Psoas muscle (tissue), 7 donors: ENCODE measurements at regions not wholly inside any gene's neighbourhood (a gene's known extent, or its start where the extent isn't known, plus 50 kb on each side); places are given as distances from the start of the nearest gene placed in this dataset.
A peak's percentile ranks its signal among the peaks of the same experiment; 100 is the strongest.

ENCODE experiments used
- ATAC-seq, 4 donors: fragments of 200-7000 bp; cut with Tn5 transposase; one replicate each; pipeline ENCODE4 v1.9.1; 2020; ENCODE audit warnings: moderate library complexity in 3 of 4, mild to moderate bottlenecking in 2 of 4
- DNase-seq, 2 donors: peaks; one replicate each; pipeline ENCODE4 v3.0.0-alpha.2; 2020
- H3K27ac ChIP-seq: fragments of 200-600 bp; one replicate; pipeline ENCODE4 v1.8.0; 2022
- H3K27me3 ChIP-seq, 3 donors: fragments of 200-600 bp in 1 of 3; one replicate each; pipeline versions ENCODE4 v1.6.1 to v1.8.0; 2013 to 2022; ENCODE audit warnings: low read length in 2 of 3, mild to moderate bottlenecking in 2 of 3, moderate library complexity in 1 of 3; ENCODE audit not compliant: insufficient read depth in 3 of 3
- H3K36me3 ChIP-seq, 2 donors: fragments of 200-600 bp in 1 of 2; one replicate each; pipeline versions ENCODE4 v1.6.1 to v1.8.0; 2013 to 2022; ENCODE audit warnings: low read depth in 1 of 2, mild to moderate bottlenecking in 1 of 2, moderate library complexity in 1 of 2; ENCODE audit not compliant: insufficient read depth in 1 of 2
- H3K4me1 ChIP-seq: fragments of 200-600 bp; one replicate; pipeline ENCODE4 v1.8.0; 2022
- H3K4me3 ChIP-seq: fragments of 200-600 bp; one replicate; pipeline ENCODE4 v1.8.0; 2022; ENCODE audit warnings: mild to moderate bottlenecking
- H3K9me3 ChIP-seq: fragments of 200-600 bp; one replicate; pipeline ENCODE4 v1.8.0; 2022
- CTCF ChIP-seq: fragments of 200-600 bp; IDR thresholded peaks from one replicate; pipeline ENCODE4 v1.8.0; 2022; ENCODE audit warnings: antibody characterized with exemption
- WGBS, 3 donors: extraction: QIAGEN DNeasy Blood & Tissue Kit; methylation state at CpG; one replicate each; pipeline versions ENCODE4 v1.1.6 to v1.1.7; 2013; 5-methylcytosine and 5-hydroxymethylcytosine counted together
- intact Hi-C, 2 donors: fragments of 100-400 bp; cut with DNase I; formaldehyde crosslinking; loops; one replicate each; pipeline versions ENCODE4 v1.11.0 to v1.14.2; 2022
- donor health status: healthy with polysubstance abuse.
- donor health status: DM: no; HTN: no; CAD: no; lungs with moderate emphysema.
- donor health status: Bipolar disorder and iron deficiency.
- donor health status: healthy.
- donor health status: DM: yes; HTN: yes; CAD: no.
- donor health status: DM: no; HTN: no; CAD: no.
- donor health status: DM: yes; HTN: yes; CAD: no.

- Histone ChIP-seq H3K4me3 (no peak overlapping the region), H3K9me3 (no peaks in the 10 kb centered on the region), H3K36me3 (no peaks in the 10 kb centered on the region), H3K4me1 (peaks cover 17% of the 10 kb centered on the region), H3K27ac (no peak overlapping the region), H3K27me3 (no peaks in the 10 kb centered on the region)
- ATAC-seq: no peak
- DNase-seq: no peak
- WGBS, 3 donors: 78 to 86% (median 83%) methylated on average over 7 of the region's 7 CpGs
- TF ChIP-seq CTCF: no peak
- intact Hi-C loops: no loop called here
Measured at GRCh38 chr18:46322941-46323340, 218.8 kb downstream of the HAUS1 start.

GRCh38 chr18:46324087-46324955 lies 220.1 kb downstream of the HAUS1 start:
- TF ChIP-seq CTCF: no peak
- Histone ChIP-seq H3K36me3 (no peaks in the 10 kb centered on the region), H3K4me3 (no peak overlapping the region), H3K9me3 (no peaks in the 10 kb centered on the region), H3K4me1 (peaks cover 17% of the 10 kb centered on the region), H3K27ac (no peak overlapping the region), H3K27me3 (no peaks in the 10 kb centered on the region)
- DNase-seq (no peak), ATAC-seq (peak; percentile 34 to 66 (median 51))
- intact Hi-C loops: no loop called here
- WGBS, 3 donors: 95 to 97% (median 95%) methylated on average over 4 of the region's 4 CpGs

GRCh38 chr18:46325895-46326294 lies 221.7 kb downstream of the HAUS1 start:
- TF ChIP-seq CTCF: no peak
- Histone ChIP-seq H3K4me1 (peaks cover 16% of the 10 kb centered on the region), H3K36me3 (no peaks in the 10 kb centered on the region), H3K9me3 (no peaks in the 10 kb centered on the region), H3K27me3 (no peaks in the 10 kb centered on the region), H3K27ac (no peak overlapping the region), H3K4me3 (no peak overlapping the region)
- WGBS, 3 donors: 90 to 92% (median 92%) methylated on average over 12 of the region's 12 CpGs
- ATAC-seq (no peak), DNase-seq (no peak)
- intact Hi-C loops: no loop called here

DNA sequence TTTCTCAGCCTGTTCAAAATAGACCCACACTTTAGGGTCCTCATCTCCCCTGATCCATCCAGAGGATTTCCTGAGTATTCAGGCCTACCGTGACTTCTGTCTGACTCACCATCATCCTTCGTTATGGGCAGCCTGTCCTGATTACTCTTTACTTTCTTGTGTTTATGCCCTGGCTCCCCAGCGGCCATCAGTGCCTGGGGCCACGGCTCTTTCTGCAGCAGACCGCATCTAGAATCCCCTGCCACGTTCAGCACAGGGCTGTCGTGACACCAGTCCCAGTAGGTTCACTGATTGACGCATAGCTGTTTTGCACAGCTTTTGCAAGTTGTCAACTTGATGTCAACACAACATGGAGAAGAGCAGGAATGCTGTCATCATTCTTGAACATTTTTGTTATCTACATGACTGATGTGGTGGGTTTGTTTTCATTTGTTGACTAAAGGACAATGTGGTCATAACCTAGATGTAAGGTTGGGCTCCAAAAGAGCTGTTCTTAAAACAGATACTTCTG lies 225.6 kb downstream of the HAUS1 start:
- Histone ChIP-seq H3K4me3 (no peak overlapping the region), H3K36me3 (no peaks in the 10 kb centered on the region), H3K4me1 (peaks cover 4% of the 10 kb centered on the region), H3K27ac (no peak overlapping the region), H3K9me3 (no peaks in the 10 kb centered on the region), H3K27me3 (no peaks in the 10 kb centered on the region)
- no peak for TF ChIP-seq CTCF
- DNase-seq (no peak), ATAC-seq (no peak)
- 81 to 86% (median 83%) methylated on average over 8 of the region's 8 CpGs for WGBS, 3 donors
- intact Hi-C loops: loop anchor here in 1 of 2 donors (5.0 kb wide), 1 partner anchor 42 kb away; no protein-coding TSS in a partner anchor
